A549 (cell line): ENCODE measurements at regions not wholly inside any gene's neighbourhood (a gene's known extent, or its start where the extent isn't known, plus 50 kb on each side); places are given as distances from the start of the nearest gene placed in this dataset.

Experiments
- MAX ChIP-seq: IDR thresholded peaks from 2 replicates; pipeline ENCODE4 v1.6.1; 2012
- POLR2A ChIP-seq: IDR thresholded peaks from 2 replicates; pipeline ENCODE4 v1.6.1; 2012; ENCODE audit warnings: mild to moderate bottlenecking, low read length
- SREBF2 ChIP-seq: fragments of 450-650 bp; IDR thresholded peaks from 2 replicates; pipeline ENCODE4 v1.6.1; 2014; ENCODE audit warnings: mild to moderate bottlenecking, moderate library complexity
- TF ChIP-seq, protein P1 (sequence below): fragments of >200 bp; sonication (Bioruptor Twin); formaldehyde crosslinking; IDR thresholded peaks from 3 replicates; pipeline ENCODE4 v1.5.1; 2016
- TF ChIP-seq, protein P2 (sequence below): IDR thresholded peaks from 2 replicates; pipeline ENCODE4 v1.6.1; 2012

- TF ChIP-seq, protein P1, sequence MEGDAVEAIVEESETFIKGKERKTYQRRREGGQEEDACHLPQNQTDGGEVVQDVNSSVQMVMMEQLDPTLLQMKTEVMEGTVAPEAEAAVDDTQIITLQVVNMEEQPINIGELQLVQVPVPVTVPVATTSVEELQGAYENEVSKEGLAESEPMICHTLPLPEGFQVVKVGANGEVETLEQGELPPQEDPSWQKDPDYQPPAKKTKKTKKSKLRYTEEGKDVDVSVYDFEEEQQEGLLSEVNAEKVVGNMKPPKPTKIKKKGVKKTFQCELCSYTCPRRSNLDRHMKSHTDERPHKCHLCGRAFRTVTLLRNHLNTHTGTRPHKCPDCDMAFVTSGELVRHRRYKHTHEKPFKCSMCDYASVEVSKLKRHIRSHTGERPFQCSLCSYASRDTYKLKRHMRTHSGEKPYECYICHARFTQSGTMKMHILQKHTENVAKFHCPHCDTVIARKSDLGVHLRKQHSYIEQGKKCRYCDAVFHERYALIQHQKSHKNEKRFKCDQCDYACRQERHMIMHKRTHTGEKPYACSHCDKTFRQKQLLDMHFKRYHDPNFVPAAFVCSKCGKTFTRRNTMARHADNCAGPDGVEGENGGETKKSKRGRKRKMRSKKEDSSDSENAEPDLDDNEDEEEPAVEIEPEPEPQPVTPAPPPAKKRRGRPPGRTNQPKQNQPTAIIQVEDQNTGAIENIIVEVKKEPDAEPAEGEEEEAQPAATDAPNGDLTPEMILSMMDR, result no peak
- TF ChIP-seq, protein P2, sequence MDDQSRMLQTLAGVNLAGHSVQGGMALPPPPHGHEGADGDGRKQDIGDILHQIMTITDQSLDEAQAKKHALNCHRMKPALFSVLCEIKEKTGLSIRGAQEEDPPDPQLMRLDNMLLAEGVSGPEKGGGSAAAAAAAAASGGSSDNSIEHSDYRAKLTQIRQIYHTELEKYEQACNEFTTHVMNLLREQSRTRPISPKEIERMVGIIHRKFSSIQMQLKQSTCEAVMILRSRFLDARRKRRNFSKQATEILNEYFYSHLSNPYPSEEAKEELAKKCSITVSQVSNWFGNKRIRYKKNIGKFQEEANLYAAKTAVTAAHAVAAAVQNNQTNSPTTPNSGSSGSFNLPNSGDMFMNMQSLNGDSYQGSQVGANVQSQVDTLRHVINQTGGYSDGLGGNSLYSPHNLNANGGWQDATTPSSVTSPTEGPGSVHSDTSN, result no peak
- TF ChIP-seq POLR2A (no peak), SREBF2 (no peak), MAX (no peak)
These were observed 120.5 kb upstream of the COPS8 start for GRCh38 chr2:236965021-236965840.
